ENCODE measurements at regions not wholly inside any gene's neighbourhood (a gene's known extent, or its start where the extent isn't known, plus 50 kb on each side); places are given as distances from the start of the nearest gene placed in this dataset.

- DNase-seq (ENCODE audit: low read depth in 2 of 2): no peak
- H3K4me3 ChIP-seq (replicated peaks in 1 of 2; ENCODE audit: low read depth in 2 of 2, low read length in 2 of 2): no peak overlapping the region
- TF ChIP-seq, protein P1, sequence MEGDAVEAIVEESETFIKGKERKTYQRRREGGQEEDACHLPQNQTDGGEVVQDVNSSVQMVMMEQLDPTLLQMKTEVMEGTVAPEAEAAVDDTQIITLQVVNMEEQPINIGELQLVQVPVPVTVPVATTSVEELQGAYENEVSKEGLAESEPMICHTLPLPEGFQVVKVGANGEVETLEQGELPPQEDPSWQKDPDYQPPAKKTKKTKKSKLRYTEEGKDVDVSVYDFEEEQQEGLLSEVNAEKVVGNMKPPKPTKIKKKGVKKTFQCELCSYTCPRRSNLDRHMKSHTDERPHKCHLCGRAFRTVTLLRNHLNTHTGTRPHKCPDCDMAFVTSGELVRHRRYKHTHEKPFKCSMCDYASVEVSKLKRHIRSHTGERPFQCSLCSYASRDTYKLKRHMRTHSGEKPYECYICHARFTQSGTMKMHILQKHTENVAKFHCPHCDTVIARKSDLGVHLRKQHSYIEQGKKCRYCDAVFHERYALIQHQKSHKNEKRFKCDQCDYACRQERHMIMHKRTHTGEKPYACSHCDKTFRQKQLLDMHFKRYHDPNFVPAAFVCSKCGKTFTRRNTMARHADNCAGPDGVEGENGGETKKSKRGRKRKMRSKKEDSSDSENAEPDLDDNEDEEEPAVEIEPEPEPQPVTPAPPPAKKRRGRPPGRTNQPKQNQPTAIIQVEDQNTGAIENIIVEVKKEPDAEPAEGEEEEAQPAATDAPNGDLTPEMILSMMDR (IDR thresholded peaks at IDR 0.05; ENCODE audit: low read depth, low read length): no peak
Observed at GRCh38 chr2:199119796-199120195, 337.9 kb downstream of the SATB2 start.

GRCh38 chr2:199118673-199119112 lies 339.0 kb downstream of the SATB2 start:
- no peak overlapping the region for H3K4me3 ChIP-seq (replicated peaks in 1 of 2; ENCODE audit: low read depth in 2 of 2, low read length in 2 of 2)
- TF ChIP-seq, protein P1 (IDR thresholded peaks at IDR 0.05; ENCODE audit: low read depth, low read length): no peak
- no peak for DNase-seq (ENCODE audit: low read depth in 2 of 2)

DNA sequence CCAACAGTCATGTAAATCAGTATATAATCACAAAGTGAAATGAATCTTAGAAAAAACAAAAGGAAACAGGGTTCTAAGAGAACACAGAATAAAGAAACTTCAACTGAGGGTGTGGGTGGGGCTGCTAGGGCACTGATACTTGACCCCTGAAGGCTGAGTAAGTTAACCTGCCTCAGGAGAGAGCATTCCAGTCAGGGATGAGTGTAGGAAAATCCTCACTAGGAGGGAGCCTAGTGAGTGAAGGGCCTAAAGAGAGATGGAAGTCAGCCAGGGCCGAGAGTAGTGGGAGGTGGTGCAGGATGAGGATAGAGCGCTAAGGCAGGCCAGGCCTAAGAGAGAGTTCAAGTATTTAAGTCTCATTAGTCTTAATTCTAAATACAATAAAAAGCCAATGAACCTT lies 342.6 kb downstream of the SATB2 start:
- no peak for DNase-seq (ENCODE audit: low read depth in 2 of 2)

GRCh38 chr2:199113111-199113510 lies 344.6 kb downstream of the SATB2 start:
- no peak for DNase-seq (ENCODE audit: low read depth in 2 of 2)
- H3K4me3 ChIP-seq (replicated peaks in 1 of 2; ENCODE audit: low read depth in 2 of 2, low read length in 2 of 2): no peak overlapping the region
- TF ChIP-seq, protein P1 (IDR thresholded peaks at IDR 0.05; ENCODE audit: low read depth, low read length): no peak

More for the DNA sequence above, 342.6 kb downstream of the SATB2 start:
- H3K4me3 ChIP-seq (replicated peaks in 1 of 2; ENCODE audit: low read depth in 2 of 2, low read length in 2 of 2): no peak overlapping the region
- TF ChIP-seq, protein P1 (IDR thresholded peaks at IDR 0.05; ENCODE audit: low read depth, low read length): no peak

DNA sequence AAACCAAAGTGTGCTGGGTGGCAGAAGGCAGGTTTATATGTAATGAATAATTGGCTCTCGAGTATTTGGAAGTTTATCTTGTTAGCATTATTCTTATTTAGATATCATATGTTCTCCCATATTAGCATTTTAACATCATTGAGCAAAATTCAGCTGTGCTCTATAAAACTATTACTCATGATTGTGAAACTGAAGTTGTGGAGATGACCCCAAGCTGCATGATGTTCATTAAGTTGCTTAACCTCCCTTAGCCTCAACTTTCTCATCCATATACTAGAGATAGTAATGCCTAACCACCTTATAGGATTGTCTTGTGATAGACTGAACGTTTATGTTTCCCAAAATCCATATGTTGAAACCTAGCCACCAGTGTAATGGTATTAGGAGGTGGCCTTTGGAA lies 346.3 kb downstream of the SATB2 start:
- TF ChIP-seq, protein P1 (IDR thresholded peaks at IDR 0.05; ENCODE audit: low read depth, low read length): no peak
- DNase-seq (ENCODE audit: low read depth in 2 of 2): no peak
- no peak overlapping the region for H3K4me3 ChIP-seq (replicated peaks in 1 of 2; ENCODE audit: low read depth in 2 of 2, low read length in 2 of 2)

DNA sequence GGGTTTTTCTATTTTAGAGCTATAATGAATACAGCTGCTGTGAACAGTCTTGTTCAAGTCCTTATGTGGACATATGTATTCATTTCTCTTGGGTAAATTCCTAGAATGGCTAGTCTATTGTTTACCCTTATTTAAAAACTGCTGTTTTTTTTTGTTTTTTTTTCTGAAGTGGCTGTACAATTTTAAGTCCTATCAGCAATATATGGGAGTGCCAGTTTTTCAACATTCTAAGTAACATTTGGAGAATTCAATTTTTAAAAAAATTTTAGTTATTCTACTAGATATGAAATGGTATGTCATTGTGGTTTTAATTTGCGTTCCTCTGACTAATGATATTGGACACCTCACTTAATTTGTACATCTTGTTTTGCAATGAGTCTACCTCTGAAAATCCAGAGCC lies 349.7 kb downstream of the SATB2 start:
- H3K4me3 ChIP-seq (replicated peaks in 1 of 2; ENCODE audit: low read depth in 2 of 2, low read length in 2 of 2): no peak overlapping the region
- DNase-seq (ENCODE audit: low read depth in 2 of 2): no peak
- TF ChIP-seq, protein P1 (IDR thresholded peaks at IDR 0.05; ENCODE audit: low read depth, low read length): no peak

DNA sequence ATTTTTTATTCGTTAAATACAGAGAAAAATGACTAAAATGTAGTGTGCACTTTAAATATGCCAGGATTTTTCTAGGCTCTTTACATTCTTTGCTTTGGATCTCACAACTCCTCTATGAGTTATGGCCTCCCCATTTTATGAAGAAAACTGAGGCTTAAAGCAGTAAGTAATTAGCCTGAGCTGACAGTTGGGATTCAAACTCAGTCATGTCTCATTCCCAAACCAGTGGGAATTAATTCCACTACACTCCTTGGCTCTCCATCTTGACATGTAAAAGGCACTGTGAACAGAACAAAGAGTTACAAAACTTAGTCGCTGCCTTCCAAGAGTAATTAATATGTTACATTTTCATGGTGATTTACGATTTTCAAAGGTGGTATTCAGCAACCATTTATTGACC lies 351.9 kb downstream of the SATB2 start:
- no peak for DNase-seq (ENCODE audit: low read depth in 2 of 2)
- no peak overlapping the region for H3K4me3 ChIP-seq (replicated peaks in 1 of 2; ENCODE audit: low read depth in 2 of 2, low read length in 2 of 2)
- TF ChIP-seq, protein P1 (IDR thresholded peaks at IDR 0.05; ENCODE audit: low read depth, low read length): no peak
